Activated CD8-positive, alpha-beta T cell treated with anti-CD3 and anti-CD28 coated beads for 36 hours (primary cell): ENCODE measurements at regions not wholly inside any gene's neighbourhood (a gene's known extent, or its start where the extent isn't known, plus 50 kb on each side); places are given as distances from the start of the nearest gene placed in this dataset.

ENCODE experiments used
- ATAC-seq: fragments of 200-7000 bp; cut with Tn5 transposase; one replicate; pipeline ENCODE4 v1.10.0; 2021; ENCODE audit warnings: mild to moderate bottlenecking, moderate library complexity
- CTCF ChIA-PET: fragments of 350-600 bp; sonication (Branson Sonifier 250); formaldehyde crosslinking; loops from one replicate; lab custom pipeline; 2021; ENCODE audit warnings: antibody characterized with exemption; lab: Charles Lee
- POLR2A ChIA-PET: fragments of 350-600 bp; sonication (Branson Sonifier 250); formaldehyde crosslinking; loops from one replicate; lab custom pipeline; 2021; ENCODE audit warnings: antibody characterized with exemption; lab: Charles Lee
- DNase-seq: peaks from one replicate; pipeline ENCODE4 v3.0.0-alpha.2; 2020
- H3K27ac Mint-ChIP-seq: one replicate; pipeline ENCODE4 v1.8.0; 2021; ENCODE audit warnings: mild to moderate bottlenecking, mixed read lengths
- H3K27me3 Mint-ChIP-seq: one replicate; pipeline ENCODE4 v1.8.0; 2021; ENCODE audit warnings: mixed read lengths
- H3K36me3 Mint-ChIP-seq: one replicate; pipeline ENCODE4 v1.8.0; 2021; ENCODE audit warnings: low read depth, mixed read lengths
- H3K4me1 Mint-ChIP-seq: one replicate; pipeline ENCODE4 v1.8.0; 2021; ENCODE audit warnings: low read depth, mixed read lengths
- H3K4me3 Mint-ChIP-seq: one replicate; pipeline ENCODE4 v1.8.0; 2021; ENCODE audit warnings: mild to moderate bottlenecking, moderate library complexity, mixed read lengths
- H3K9me3 Mint-ChIP-seq: one replicate; pipeline ENCODE4 v1.8.0; 2021; ENCODE audit warnings: mixed read lengths
- CTCF ChIP-seq: fragments of 200-600 bp; IDR thresholded peaks from one replicate; pipeline ENCODE4 v1.8.0; 2022; ENCODE audit warnings: antibody characterized with exemption, mild to moderate bottlenecking
- intact Hi-C: fragments of 100-400 bp; cut with micrococcal nuclease; formaldehyde crosslinking; loops from one replicate; pipeline ENCODE4 v1.10.0; 2022

- peaks cover 4% of the 10 kb centered on the region for H3K9me3 Mint-ChIP-seq
- intact Hi-C loops: no loop called here
- CTCF ChIA-PET: no interaction called here
- H3K36me3 Mint-ChIP-seq: no peaks in the 10 kb centered on the region
- no peaks in the 10 kb centered on the region for H3K27me3 Mint-ChIP-seq
- TF ChIP-seq CTCF: no peak
- no peak overlapping the region for H3K27ac Mint-ChIP-seq
- no peak for DNase-seq
- POLR2A ChIA-PET: no interaction called here
- no peaks in the 10 kb centered on the region for H3K4me1 Mint-ChIP-seq
- ATAC-seq: no peak
- H3K4me3 Mint-ChIP-seq: peak overlapping the region; percentile 3
Measured at GRCh38 chr1:104073463-104073902, 323.8 kb downstream of the AMY1C start.

GRCh38 chr1:104082221-104082620, 332.5 kb downstream of the AMY1C start:
- intact Hi-C loops: no loop called here
- H3K9me3 Mint-ChIP-seq: no peaks in the 10 kb centered on the region
- ATAC-seq (no peak), DNase-seq (no peak)
- no peak overlapping the region for H3K4me3 Mint-ChIP-seq
- no peak for TF ChIP-seq CTCF
- H3K27me3 Mint-ChIP-seq: no peaks in the 10 kb centered on the region
- POLR2A ChIA-PET: no interaction called here
- H3K27ac Mint-ChIP-seq: no peak overlapping the region
- H3K4me1 Mint-ChIP-seq: no peaks in the 10 kb centered on the region
- CTCF ChIA-PET: no interaction called here
- no peaks in the 10 kb centered on the region for H3K36me3 Mint-ChIP-seq

GRCh38 chr1:104084380-104084779, 334.7 kb downstream of the AMY1C start:
- Mint-ChIP-seq H3K9me3 (no peaks in the 10 kb centered on the region), H3K27me3 (no peaks in the 10 kb centered on the region), H3K4me1 (no peaks in the 10 kb centered on the region), H3K27ac (no peak overlapping the region), H3K36me3 (no peaks in the 10 kb centered on the region), H3K4me3 (no peak overlapping the region)
- POLR2A ChIA-PET: no interaction called here
- DNase-seq (no peak), ATAC-seq (no peak)
- intact Hi-C loops: no loop called here
- TF ChIP-seq CTCF: no peak
- CTCF ChIA-PET: no interaction called here

GRCh38 chr1:104092698-104093097, 343.0 kb downstream of the AMY1C start:
- DNase-seq: no peak

GRCh38 chr1:104098837-104099236, 349.1 kb downstream of the AMY1C start:
- POLR2A ChIA-PET: no interaction called here
- no peaks in the 10 kb centered on the region for H3K36me3 Mint-ChIP-seq
- intact Hi-C loops: no loop called here
- no peak for TF ChIP-seq CTCF
- no peak overlapping the region for H3K4me3 Mint-ChIP-seq
- H3K27me3 Mint-ChIP-seq: no peaks in the 10 kb centered on the region
- H3K27ac Mint-ChIP-seq: no peak overlapping the region
- peaks cover 2% of the 10 kb centered on the region for H3K9me3 Mint-ChIP-seq
- ATAC-seq (no peak), DNase-seq (no peak)
- CTCF ChIA-PET: no interaction called here
- H3K4me1 Mint-ChIP-seq: no peaks in the 10 kb centered on the region

More at GRCh38 chr1:104092698-104093097, 343.0 kb downstream of the AMY1C start:
- H3K4me1 Mint-ChIP-seq: no peaks in the 10 kb centered on the region
- no peaks in the 10 kb centered on the region for H3K36me3 Mint-ChIP-seq
- ChIA-PET POLR2A (no interaction called here), CTCF (no interaction called here)
- H3K27ac Mint-ChIP-seq: no peak overlapping the region
- H3K27me3 Mint-ChIP-seq: no peaks in the 10 kb centered on the region
- peaks cover 3% of the 10 kb centered on the region for H3K9me3 Mint-ChIP-seq
- H3K4me3 Mint-ChIP-seq: no peak overlapping the region
- ATAC-seq: no peak
- intact Hi-C loops: no loop called here
- TF ChIP-seq CTCF: no peak
